ENCODE measurements at regions not wholly inside any gene's neighbourhood (a gene's known extent, or its start where the extent isn't known, plus 50 kb on each side); places are given as distances from the start of the nearest gene placed in this dataset.

- no peaks in the 10 kb centered on the region for H3K27me3 ChIP-seq (ENCODE audit: control insufficient read depth, insufficient read depth, low read length)
- no peaks in the 10 kb centered on the region for H3K36me3 ChIP-seq (ENCODE audit: control insufficient read depth in 2 of 3, insufficient read depth in 3 of 3, low read length in 3 of 3)
- no peak overlapping the region for H3K4me3 ChIP-seq (ENCODE audit: low read length in 3 of 3)
- H3K9ac ChIP-seq (ENCODE audit: low read length in 3 of 3): no peak overlapping the region
- TF ChIP-seq CTCF (IDR thresholded peaks at IDR 0.05; ENCODE audit: borderline replicate concordance, extremely low read depth, insufficient read depth): no peak
- H3K4me1 ChIP-seq (ENCODE audit: control insufficient read depth in 2 of 3, insufficient read depth in 2 of 3, low read depth in 1 of 3, low read length in 3 of 3): no peaks in the 10 kb centered on the region
- FAIRE-seq (no peak), DNase-seq (no peak)
- H3K9me3 ChIP-seq (ENCODE audit: control insufficient read depth in 2 of 3, insufficient read depth in 1 of 3, low read length in 3 of 3): no peaks in the 10 kb centered on the region
- intact Hi-C loops (cut with DNase I): no loop called here
- no peak overlapping the region for H3K27ac ChIP-seq (ENCODE audit: low read depth in 2 of 2, low read length in 2 of 2)
Measured at GRCh38 chr5:106174903-106175302, 1495.8 kb downstream of the EFNA5 start.

GRCh38 chr5:106172681-106173532, 1497.8 kb downstream of the EFNA5 start:
- no peak overlapping the region for H3K9ac ChIP-seq (ENCODE audit: low read length in 3 of 3)
- FAIRE-seq (no peak), DNase-seq (no peak)
- no peak for TF ChIP-seq CTCF (IDR thresholded peaks at IDR 0.05; ENCODE audit: borderline replicate concordance, extremely low read depth, insufficient read depth)
- no peaks in the 10 kb centered on the region for H3K27me3 ChIP-seq (ENCODE audit: control insufficient read depth, insufficient read depth, low read length)
- no peaks in the 10 kb centered on the region for H3K4me1 ChIP-seq (ENCODE audit: control insufficient read depth in 2 of 3, insufficient read depth in 2 of 3, low read depth in 1 of 3, low read length in 3 of 3)
- H3K36me3 ChIP-seq (ENCODE audit: control insufficient read depth in 2 of 3, insufficient read depth in 3 of 3, low read length in 3 of 3): no peaks in the 10 kb centered on the region
- H3K27ac ChIP-seq (ENCODE audit: low read depth in 2 of 2, low read length in 2 of 2): no peak overlapping the region
- intact Hi-C loops (cut with DNase I): no loop called here
- H3K9me3 ChIP-seq (ENCODE audit: control insufficient read depth in 2 of 3, insufficient read depth in 1 of 3, low read length in 3 of 3): no peaks in the 10 kb centered on the region
- no peak overlapping the region for H3K4me3 ChIP-seq (ENCODE audit: low read length in 3 of 3)

- TF ChIP-seq CTCF (IDR thresholded peaks at IDR 0.05; ENCODE audit: borderline replicate concordance, extremely low read depth, insufficient read depth): no peak
- no peaks in the 10 kb centered on the region for H3K4me1 ChIP-seq (ENCODE audit: control insufficient read depth in 2 of 3, insufficient read depth in 2 of 3, low read depth in 1 of 3, low read length in 3 of 3)
- no peak for DNase-seq
- H3K9me3 ChIP-seq (ENCODE audit: control insufficient read depth in 2 of 3, insufficient read depth in 1 of 3, low read length in 3 of 3): no peaks in the 10 kb centered on the region
- no peaks in the 10 kb centered on the region for H3K27me3 ChIP-seq (ENCODE audit: control insufficient read depth, insufficient read depth, low read length)
- H3K9ac ChIP-seq (ENCODE audit: low read length in 3 of 3): no peak overlapping the region
- H3K36me3 ChIP-seq (ENCODE audit: control insufficient read depth in 2 of 3, insufficient read depth in 3 of 3, low read length in 3 of 3): no peaks in the 10 kb centered on the region
- intact Hi-C loops (cut with DNase I): no loop called here
- no peak overlapping the region for H3K27ac ChIP-seq (ENCODE audit: low read depth in 2 of 2, low read length in 2 of 2)
- H3K4me3 ChIP-seq (ENCODE audit: low read length in 3 of 3): no peak overlapping the region
- FAIRE-seq: no peak
Measured at GRCh38 chr5:106171708-106172107, 1499.0 kb downstream of the EFNA5 start.
